ENCODE measurements at regions not wholly inside any gene's neighbourhood (a gene's known extent, or its start where the extent isn't known, plus 50 kb on each side); places are given as distances from the start of the nearest gene placed in this dataset.

- Histone ChIP-seq H3K4me3 (no peak overlapping the region), H3K4me1 (replicated peaks) (no peaks in the 10 kb centered on the region), H3K27ac (no peak overlapping the region), H3K36me3 (no peaks in the 10 kb centered on the region), H3K27me3 (replicated peaks; ENCODE audit: insufficient read depth) (no peaks in the 10 kb centered on the region), H3K9me3 (no peaks in the 10 kb centered on the region)
- intact Hi-C loops (cut with DNase I): no loop called here
- TF ChIP-seq POLR2AphosphoS5 (IDR thresholded peaks at IDR 0.05) (no peak), POLR2A (IDR thresholded peaks at IDR 0.05) (no peak), CTCF (IDR thresholded peaks at IDR 0.05) (no peak)
- no peak for DNase-seq (ENCODE audit: low spot score)
These were observed 579.4 kb upstream of the FAM98A start for GRCh38 chr2:34178482-34178881.

GRCh38 chr2:34176693-34177092 lies 577.6 kb upstream of the FAM98A start:
- Histone ChIP-seq H3K9me3 (no peaks in the 10 kb centered on the region), H3K36me3 (no peaks in the 10 kb centered on the region), H3K4me3 (no peak overlapping the region), H3K4me1 (replicated peaks) (no peaks in the 10 kb centered on the region), H3K27me3 (replicated peaks; ENCODE audit: insufficient read depth) (no peaks in the 10 kb centered on the region), H3K27ac (no peak overlapping the region)
- TF ChIP-seq POLR2A (IDR thresholded peaks at IDR 0.05): no peak
- TF ChIP-seq CTCF (IDR thresholded peaks at IDR 0.05): no peak
- TF ChIP-seq POLR2AphosphoS5 (IDR thresholded peaks at IDR 0.05): no peak
- intact Hi-C loops (cut with DNase I): no loop called here
- no peak for DNase-seq (ENCODE audit: low spot score)

- intact Hi-C loops (cut with DNase I): no loop called here
These were observed 575.4 kb upstream of the FAM98A start for GRCh38 chr2:34174506-34174905.

GRCh38 chr2:34162231-34162630 lies 563.1 kb upstream of the FAM98A start:
- Histone ChIP-seq H3K36me3 (no peaks in the 10 kb centered on the region), H3K27ac (no peak overlapping the region), H3K9me3 (no peaks in the 10 kb centered on the region), H3K4me1 (replicated peaks) (no peaks in the 10 kb centered on the region), H3K27me3 (replicated peaks; ENCODE audit: insufficient read depth) (no peaks in the 10 kb centered on the region), H3K4me3 (no peak overlapping the region)
- no peak for DNase-seq (ENCODE audit: low spot score)
- intact Hi-C loops (cut with DNase I): no loop called here
- 97% methylated on average over 4 of the region's 4 CpGs for WGBS
- TF ChIP-seq POLR2AphosphoS5 (IDR thresholded peaks at IDR 0.05) (no peak), CTCF (IDR thresholded peaks at IDR 0.05) (no peak), POLR2A (IDR thresholded peaks at IDR 0.05) (no peak)

More at GRCh38 chr2:34174506-34174905, 575.4 kb upstream of the FAM98A start:
- no peaks in the 10 kb centered on the region for H3K36me3 ChIP-seq
- no peak for DNase-seq (ENCODE audit: low spot score)
- H3K4me3 ChIP-seq: no peak overlapping the region
- TF ChIP-seq POLR2A (IDR thresholded peaks at IDR 0.05) (no peak), CTCF (IDR thresholded peaks at IDR 0.05) (no peak), POLR2AphosphoS5 (IDR thresholded peaks at IDR 0.05) (no peak)
- no peak overlapping the region for H3K27ac ChIP-seq
- no peaks in the 10 kb centered on the region for H3K4me1 ChIP-seq (replicated peaks)
- no peaks in the 10 kb centered on the region for H3K27me3 ChIP-seq (replicated peaks; ENCODE audit: insufficient read depth)
- 68% methylated on average over 2 of the region's 2 CpGs for WGBS
- no peaks in the 10 kb centered on the region for H3K9me3 ChIP-seq

- Histone ChIP-seq H3K4me1 (replicated peaks) (no peaks in the 10 kb centered on the region), H3K27me3 (replicated peaks; ENCODE audit: insufficient read depth) (no peaks in the 10 kb centered on the region), H3K27ac (no peak overlapping the region), H3K9me3 (no peaks in the 10 kb centered on the region), H3K36me3 (no peaks in the 10 kb centered on the region), H3K4me3 (no peak overlapping the region)
- intact Hi-C loops (cut with DNase I): no loop called here
- TF ChIP-seq POLR2AphosphoS5 (IDR thresholded peaks at IDR 0.05) (no peak), CTCF (IDR thresholded peaks at IDR 0.05) (no peak), POLR2A (IDR thresholded peaks at IDR 0.05) (no peak)
- 81% methylated on average over 3 of the region's 3 CpGs for WGBS
- no peak for DNase-seq (ENCODE audit: low spot score)
These were observed 562.5 kb upstream of the FAM98A start for GRCh38 chr2:34161549-34161948.

Measured in prostate gland (tissue), 2 donors.